HCT116 (cell line): ENCODE measurements at regions not wholly inside any gene's neighbourhood (a gene's known extent, or its start where the extent isn't known, plus 50 kb on each side); places are given as distances from the start of the nearest gene placed in this dataset.

Source experiments
- ATAC-seq: fragments of 200-7000 bp; cut with Tn5 transposase; 2 replicates; pipeline ENCODE4 v1.9.1; 2020; ENCODE audit warnings: mild to moderate bottlenecking, moderate library complexity
- BruUV-seq: library from RNA; stranded (reverse); fragments of 400-500 nt; replicated peaks from 2 replicates; lab custom pipeline; 2021; lab: Mats Ljungman, UMichigan
- CTCF ChIA-PET: fragments of 300-600 bp; sonication (Branson Sonifier 250); formaldehyde crosslinking; loops from one replicate; lab custom pipeline; 2021; ENCODE audit warnings: antibody characterized with exemption; lab: Charles Lee
- POLR2A ChIA-PET: fragments of 300-600, 350-600 bp; sonication (Branson Sonifier 250); formaldehyde crosslinking; loops from one replicate; lab custom pipeline; 2021; ENCODE audit warnings: antibody characterized with exemption; lab: Charles Lee
- RAD21 ChIA-PET, 2 experiments: fragments of 300-600 bp; sonication (Branson Sonifier 250); formaldehyde crosslinking; loops; one replicate each; lab custom pipeline; 2023; ENCODE audit warnings: low total read pairs in 2 of 2; ENCODE audit not compliant: uncharacterized antibody in 2 of 2, unreplicated experiment in 2 of 2, low non-redundant PET in 1 of 2; lab: Charles Lee
- DNase-seq: peaks from one replicate; pipeline ENCODE4 v3.0.0-alpha.2; 2010; ENCODE audit warnings: low read depth, low spot score
- H2AFZ ChIP-seq: fragments of 200-600 bp; shearing (Covaris generic), sonication (generic); 2 replicates; pipeline ENCODE4 v1.6.1; 2017; ENCODE audit warnings: low read depth, mixed run types, mixed read lengths, antibody characterized with exemption, low read length; ENCODE audit not compliant: poor library complexity, severe bottlenecking
- H3K27ac ChIP-seq: 2 replicates; pipeline ENCODE4 v1.5.1; 2012; ENCODE audit warnings: low read depth, low read length
- H3K27me3 ChIP-seq: fragments of 200-600 bp; sonication (generic); 2 replicates; pipeline ENCODE4 v1.6.1; 2016; ENCODE audit warnings: mixed run types, low read length, mixed read lengths; ENCODE audit not compliant: insufficient read depth
- H3K36me3 ChIP-seq, 2 experiments: fragments of 200-500 bp in 1 of 2; fragments of 200-600 bp in 1 of 2; sonication (Bioruptor generic) in 1 of 2; sonication (generic) in 1 of 2; 2 replicates each; pipeline versions ENCODE4 v1.5.1 to v1.6.1; 2014 to 2016; ENCODE audit warnings: low read length in 2 of 2, inconsistent platforms in 1 of 2, mixed read lengths in 1 of 2, mixed run types in 1 of 2; ENCODE audit not compliant: insufficient read depth in 2 of 2, control insufficient read depth in 1 of 2
- H3K4me1 ChIP-seq, 2 experiments: fragments of 200-600 bp in 1 of 2; sonication (generic) in 1 of 2; 2 replicates each; pipeline versions ENCODE4 v1.5.1 to v1.6.1; 2012 to 2017; ENCODE audit warnings: low read length in 2 of 2, inconsistent platforms in 1 of 2, mild to moderate bottlenecking in 1 of 2, mixed read lengths in 1 of 2, mixed run types in 1 of 2, moderate library complexity in 1 of 2; ENCODE audit not compliant: insufficient read depth in 2 of 2, control insufficient read depth in 1 of 2
- H3K4me2 ChIP-seq: fragments of 200-600 bp; sonication (generic); 2 replicates; pipeline ENCODE4 v1.6.1; 2017; ENCODE audit warnings: mixed run types, low read length, mixed read lengths
- H3K4me3 ChIP-seq, 2 experiments: fragments of 200-600 bp in 1 of 2; sonication (generic) in 1 of 2; replicated peaks in 1 of 2; 2 replicates each; pipeline ENCODE4 v1.5.1; 2011 to 2016; ENCODE audit warnings: low read length in 2 of 2, control low read depth in 1 of 2, low read depth in 1 of 2, mild to moderate bottlenecking in 1 of 2, mixed read lengths in 1 of 2, mixed run types in 1 of 2
- H3K79me2 ChIP-seq: fragments of 200-600 bp; sonication (generic); 2 replicates; pipeline ENCODE4 v1.6.1; 2017; ENCODE audit warnings: mild to moderate bottlenecking, mixed run types, low read length, moderate library complexity, mixed read lengths; ENCODE audit not compliant: insufficient read depth
- H3K9ac ChIP-seq: fragments of 200-600 bp; sonication (generic); 2 replicates; pipeline ENCODE4 v1.6.1; 2016; ENCODE audit warnings: low read length, mixed read lengths
- H3K9me2 ChIP-seq: fragments of 200-600 bp; sonication (generic), shearing (Covaris generic); 2 replicates; pipeline ENCODE4 v1.6.1; 2017; ENCODE audit warnings: mixed run types, mild to moderate bottlenecking, moderate library complexity; ENCODE audit not compliant: insufficient read depth
- H3K9me3 ChIP-seq, 2 experiments: fragments of 200-500 bp in 1 of 2; fragments of 200-600 bp in 1 of 2; sonication (Bioruptor generic) in 1 of 2; sonication (generic) in 1 of 2; 2 replicates each; pipeline ENCODE4 v1.6.1; 2014 to 2017; ENCODE audit warnings: low read length in 2 of 2, mixed read lengths in 2 of 2, inconsistent platforms in 1 of 2, low read depth in 1 of 2, mild to moderate bottlenecking in 1 of 2, mixed run types in 1 of 2, moderate library complexity in 1 of 2; ENCODE audit not compliant: control insufficient read depth in 1 of 2, insufficient read depth in 1 of 2
- H4K20me1 ChIP-seq: fragments of 200-600 bp; sonication (generic), shearing (Covaris generic); 2 replicates; pipeline ENCODE4 v1.6.1; 2017; ENCODE audit warnings: mixed run types, mild to moderate bottlenecking, moderate library complexity; ENCODE audit not compliant: insufficient read depth
- CTCF ChIP-seq, 3 experiments: fragments of 200-600 bp in 1 of 3; sonication (generic) in 1 of 3; IDR thresholded peaks in 2 of 3; conservative IDR thresholded peaks in 1 of 3; 2 replicates each; pipeline ENCODE4 v1.5.1; 2012 to 2017; ENCODE audit warnings: low read depth in 2 of 3, low read length in 2 of 3, antibody characterized with exemption in 1 of 3, borderline replicate concordance in 1 of 3, control low read depth in 1 of 3, mild to moderate bottlenecking in 1 of 3, mixed read lengths in 1 of 3, mixed run types in 1 of 3, moderate library complexity in 1 of 3; ENCODE audit not compliant: insufficient read depth in 1 of 3
- EZH2 ChIP-seq: fragments of 200-600 bp; sonication (generic); IDR thresholded peaks from 2 replicates; pipeline ENCODE4 v1.6.1; 2017; ENCODE audit warnings: antibody characterized with exemption, mixed run types
- EZH2phosphoT487 ChIP-seq: fragments of 200-600 bp; IDR thresholded peaks from 2 replicates; pipeline ENCODE4 v1.6.1; 2018; ENCODE audit warnings: antibody characterized with exemption, borderline replicate concordance
- JUND ChIP-seq: IDR thresholded peaks from 2 replicates; pipeline ENCODE4 v1.6.1; 2012
- MAX ChIP-seq: IDR thresholded peaks from 2 replicates; pipeline ENCODE4 v1.6.1; 2012
- REST ChIP-seq: IDR thresholded peaks from 2 replicates; pipeline ENCODE4 v1.6.1; 2012; ENCODE audit warnings: low read depth
- SP1 ChIP-seq: IDR thresholded peaks from 2 replicates; pipeline ENCODE4 v1.6.1; 2012; ENCODE audit warnings: low read depth
- SRF ChIP-seq: IDR thresholded peaks from 2 replicates; pipeline ENCODE4 v1.6.1; 2012; ENCODE audit warnings: low read depth
- YY1 ChIP-seq: IDR thresholded peaks from 2 replicates; pipeline ENCODE4 v1.6.1; 2011; ENCODE audit warnings: low read length, low read depth, moderate library complexity, mild to moderate bottlenecking; ENCODE audit not compliant: insufficient replicate concordance; ENCODE audit errors: extremely low read depth
- ZBTB33 ChIP-seq: IDR thresholded peaks from 2 replicates; pipeline ENCODE4 v1.6.1; 2011; ENCODE audit warnings: mild to moderate bottlenecking, low read length, moderate library complexity; ENCODE audit not compliant: insufficient replicate concordance; ENCODE audit errors: extremely low read depth
- ZFX ChIP-seq: fragments of 450-650 bp; IDR thresholded peaks from 2 replicates; pipeline ENCODE4 v1.6.1; 2017
- intact Hi-C: fragments of 100-400 bp; cut with micrococcal nuclease; formaldehyde crosslinking; loops from 2 replicates; pipeline ENCODE4 v1.10.0; 2022

GRCh38 chr18:75784390-75784789 lies 356.9 kb upstream of the SMIM21 start:
- no peak overlapping the region for H3K4me3 ChIP-seq
- H3K36me3 ChIP-seq = no peaks in the 10 kb centered on the region
- ChIA-PET CTCF (no interaction called here), RAD21 (no interaction called here), POLR2A (no interaction called here)
- H3K9ac ChIP-seq = no peak overlapping the region
- H3K9me2 ChIP-seq = no peaks in the 10 kb centered on the region
- H3K9me3 ChIP-seq = no peaks in the 10 kb centered on the region
- H2AFZ ChIP-seq = no peak overlapping the region
- no TSS peak for BruUV-seq
- no peak overlapping the region for H3K4me2 ChIP-seq
- ATAC-seq = no peak
- H4K20me1 ChIP-seq = no peaks in the 10 kb centered on the region
- TF ChIP-seq REST = no peak
- no peak for TF ChIP-seq SP1
- TF ChIP-seq JUND = no peak
- TF ChIP-seq CTCF (IDR thresholded peaks at IDR 0.05 in 2 of 3, conservative IDR thresholded peaks at IDR 0.05 in 1 of 3; ENCODE audit: borderline replicate concordance in 1 of 3, insufficient read depth in 1 of 3, low read depth in 2 of 3, low read length in 2 of 3) = no peak
- TF ChIP-seq MAX = no peak
- TF ChIP-seq SRF = no peak
- TF ChIP-seq EZH2 = no peak
- no peak for TF ChIP-seq ZBTB33
- no peak for TF ChIP-seq YY1
- TF ChIP-seq EZH2phosphoT487 = no peak
- TF ChIP-seq ZFX = no peak
- H3K79me2 ChIP-seq = no peaks in the 10 kb centered on the region
- no peak for DNase-seq
- intact Hi-C loops = no loop called here
- no peaks in the 10 kb centered on the region for H3K4me1 ChIP-seq
- no peak overlapping the region for H3K27ac ChIP-seq
- H3K27me3 ChIP-seq = no peaks in the 10 kb centered on the region; the same call in 1 of the 2 replicates
